ENCODE measurements at regions not wholly inside any gene's neighbourhood (a gene's known extent, or its start where the extent isn't known, plus 50 kb on each side); places are given as distances from the start of the nearest gene placed in this dataset.

GRCh38 chr11:80477178-80477577 lies 1036.3 kb upstream of the TENM4 start:
- H3K23ac ChIP-seq (ENCODE audit: low read depth, low read length, poor library complexity), result no peak overlapping the region
- no peaks in the 10 kb centered on the region for H3K9me3 ChIP-seq (replicated peaks in 1 of 2; ENCODE audit: control insufficient read depth in 2 of 2, insufficient read depth in 1 of 2, low read depth in 1 of 2, low read length in 2 of 2)
- H3K79me1 ChIP-seq (ENCODE audit: low read depth, low read length), result no peaks in the 10 kb centered on the region
- H3K36me3 ChIP-seq (replicated peaks in 1 of 2; ENCODE audit: control insufficient read depth in 2 of 2, insufficient read depth in 2 of 2, low read length in 2 of 2), result no peaks in the 10 kb centered on the region
- no peak overlapping the region for H3K18ac ChIP-seq (ENCODE audit: low read length)
- H3K27ac ChIP-seq (replicated peaks; ENCODE audit: low read length), result no peak overlapping the region
- H3K27me3 ChIP-seq (ENCODE audit: control insufficient read depth in 3 of 3, insufficient read depth in 3 of 3, low read depth in 1 of 3, low read length in 3 of 3), result no peaks in the 10 kb centered on the region
- DNase-seq (ENCODE audit: low spot score), result no peak
- no peak overlapping the region for H2AK5ac ChIP-seq (ENCODE audit: low read depth, low read length)
- H3K14ac ChIP-seq (ENCODE audit: low read length), result no peak overlapping the region
- H2BK120ac ChIP-seq (ENCODE audit: low read depth, low read length), result no peak overlapping the region
- no peak overlapping the region for H3K4me2 ChIP-seq (ENCODE audit: insufficient read depth, low read length, poor library complexity, severe bottlenecking)
- H3K4me1 ChIP-seq (ENCODE audit: control insufficient read depth in 2 of 2, insufficient read depth in 1 of 2, low read depth in 1 of 2, low read length in 2 of 2), result no peaks in the 10 kb centered on the region
- H2BK5ac ChIP-seq (ENCODE audit: low read length), result no peak overlapping the region
- H2BK12ac ChIP-seq (ENCODE audit: low read length), result no peak overlapping the region
- H2BK15ac ChIP-seq (ENCODE audit: low read length), result no peak overlapping the region
- no peak overlapping the region for H4K8ac ChIP-seq (ENCODE audit: low read depth, low read length)
- H3K4ac ChIP-seq (ENCODE audit: low read length), result no peak overlapping the region
- H2AFZ ChIP-seq (ENCODE audit: low read length), result no peak overlapping the region
- no peak overlapping the region for H3K9ac ChIP-seq (ENCODE audit: low read depth, low read length, poor library complexity)
- WGBS, 2 donors (ENCODE audit: extremely low coverage in 2 of 2, insufficient read length in 2 of 2, insufficient replicate concordance in 1 of 2), result no CpG with 5 or more reads among the region's 2 CpGs
- H3K4me3 ChIP-seq (ENCODE audit: low read length in 2 of 2), result no peak overlapping the region
- H4K91ac ChIP-seq (ENCODE audit: low read depth, low read length, poor library complexity), result no peak overlapping the region

GRCh38 chr11:80473562-80473961 lies 1032.7 kb upstream of the TENM4 start:
- Histone ChIP-seq H4K8ac (ENCODE audit: low read depth, low read length) (no peak overlapping the region), H2BK120ac (ENCODE audit: low read depth, low read length) (no peak overlapping the region), H2BK15ac (ENCODE audit: low read length) (no peak overlapping the region), H3K14ac (ENCODE audit: low read length) (no peak overlapping the region), H3K79me1 (ENCODE audit: low read depth, low read length) (no peaks in the 10 kb centered on the region), H3K23ac (ENCODE audit: low read depth, low read length, poor library complexity) (no peak overlapping the region), H3K27me3 (ENCODE audit: control insufficient read depth in 3 of 3, insufficient read depth in 3 of 3, low read depth in 1 of 3, low read length in 3 of 3) (no peaks in the 10 kb centered on the region), H3K4ac (ENCODE audit: low read length) (no peak overlapping the region), H2AFZ (ENCODE audit: low read length) (peak overlapping the region; percentile 13), H3K36me3 (replicated peaks in 1 of 2; ENCODE audit: control insufficient read depth in 2 of 2, insufficient read depth in 2 of 2, low read length in 2 of 2) (no peaks in the 10 kb centered on the region), H4K91ac (ENCODE audit: low read depth, low read length, poor library complexity) (no peak overlapping the region), H3K27ac (replicated peaks; ENCODE audit: low read length) (no peak overlapping the region), H3K18ac (ENCODE audit: low read length) (no peak overlapping the region), H3K4me3 (ENCODE audit: low read length in 2 of 2) (no peak overlapping the region), H3K9me3 (replicated peaks in 1 of 2; ENCODE audit: control insufficient read depth in 2 of 2, insufficient read depth in 1 of 2, low read depth in 1 of 2, low read length in 2 of 2) (no peaks in the 10 kb centered on the region), H2BK12ac (ENCODE audit: low read length) (no peak overlapping the region), H3K4me1 (ENCODE audit: control insufficient read depth in 2 of 2, insufficient read depth in 1 of 2, low read depth in 1 of 2, low read length in 2 of 2) (no peaks in the 10 kb centered on the region), H2BK5ac (ENCODE audit: low read length) (no peak overlapping the region), H2AK5ac (ENCODE audit: low read depth, low read length) (no peak overlapping the region), H3K9ac (ENCODE audit: low read depth, low read length, poor library complexity) (no peak overlapping the region), H3K4me2 (ENCODE audit: insufficient read depth, low read length, poor library complexity, severe bottlenecking) (no peak overlapping the region)
- DNase-seq (ENCODE audit: low spot score), result no peak
- no CpG with 5 or more reads among the region's 3 CpGs for WGBS, 2 donors (ENCODE audit: extremely low coverage in 2 of 2, insufficient read length in 2 of 2, insufficient replicate concordance in 1 of 2)

- no peak overlapping the region for H2BK120ac ChIP-seq (ENCODE audit: low read depth, low read length)
- no peak overlapping the region for H4K8ac ChIP-seq (ENCODE audit: low read depth, low read length)
- no peak overlapping the region for H2BK12ac ChIP-seq (ENCODE audit: low read length)
- no peak overlapping the region for H3K4me3 ChIP-seq (ENCODE audit: low read length in 2 of 2)
- DNase-seq (ENCODE audit: low spot score), result no peak
- H3K27me3 ChIP-seq (ENCODE audit: control insufficient read depth in 3 of 3, insufficient read depth in 3 of 3, low read depth in 1 of 3, low read length in 3 of 3), result no peaks in the 10 kb centered on the region
- no peaks in the 10 kb centered on the region for H3K36me3 ChIP-seq (replicated peaks in 1 of 2; ENCODE audit: control insufficient read depth in 2 of 2, insufficient read depth in 2 of 2, low read length in 2 of 2)
- no peaks in the 10 kb centered on the region for H3K4me1 ChIP-seq (ENCODE audit: control insufficient read depth in 2 of 2, insufficient read depth in 1 of 2, low read depth in 1 of 2, low read length in 2 of 2)
- no CpG with 5 or more reads among the region's 2 CpGs for WGBS, 2 donors (ENCODE audit: extremely low coverage in 2 of 2, insufficient read length in 2 of 2, insufficient replicate concordance in 1 of 2)
- no peaks in the 10 kb centered on the region for H3K79me1 ChIP-seq (ENCODE audit: low read depth, low read length)
- no peak overlapping the region for H3K9ac ChIP-seq (ENCODE audit: low read depth, low read length, poor library complexity)
- H3K23ac ChIP-seq (ENCODE audit: low read depth, low read length, poor library complexity), result no peak overlapping the region
- H3K18ac ChIP-seq (ENCODE audit: low read length), result no peak overlapping the region
- no peak overlapping the region for H3K4me2 ChIP-seq (ENCODE audit: insufficient read depth, low read length, poor library complexity, severe bottlenecking)
- H2AK5ac ChIP-seq (ENCODE audit: low read depth, low read length), result no peak overlapping the region
- H2AFZ ChIP-seq (ENCODE audit: low read length), result no peak overlapping the region
- H4K91ac ChIP-seq (ENCODE audit: low read depth, low read length, poor library complexity), result no peak overlapping the region
- no peak overlapping the region for H2BK5ac ChIP-seq (ENCODE audit: low read length)
- no peak overlapping the region for H3K27ac ChIP-seq (replicated peaks; ENCODE audit: low read length)
- no peaks in the 10 kb centered on the region for H3K9me3 ChIP-seq (replicated peaks in 1 of 2; ENCODE audit: control insufficient read depth in 2 of 2, insufficient read depth in 1 of 2, low read depth in 1 of 2, low read length in 2 of 2)
- H3K4ac ChIP-seq (ENCODE audit: low read length), result no peak overlapping the region
- H2BK15ac ChIP-seq (ENCODE audit: low read length), result no peak overlapping the region
- no peak overlapping the region for H3K14ac ChIP-seq (ENCODE audit: low read length)
Measured at GRCh38 chr11:80469871-80470270, 1029.0 kb upstream of the TENM4 start.

- H3K36me3 ChIP-seq (replicated peaks in 1 of 2; ENCODE audit: control insufficient read depth in 2 of 2, insufficient read depth in 2 of 2, low read length in 2 of 2), result no peaks in the 10 kb centered on the region
- no peaks in the 10 kb centered on the region for H3K27me3 ChIP-seq (ENCODE audit: control insufficient read depth in 3 of 3, insufficient read depth in 3 of 3, low read depth in 1 of 3, low read length in 3 of 3)
- no peak overlapping the region for H2BK120ac ChIP-seq (ENCODE audit: low read depth, low read length)
- no peak for DNase-seq (ENCODE audit: low spot score)
- no peak overlapping the region for H2BK12ac ChIP-seq (ENCODE audit: low read length)
- no peak overlapping the region for H3K4me3 ChIP-seq (ENCODE audit: low read length in 2 of 2)
- H3K4ac ChIP-seq (ENCODE audit: low read length), result no peak overlapping the region
- no peak overlapping the region for H2BK15ac ChIP-seq (ENCODE audit: low read length)
- no peak overlapping the region for H3K18ac ChIP-seq (ENCODE audit: low read length)
- H3K4me2 ChIP-seq (ENCODE audit: insufficient read depth, low read length, poor library complexity, severe bottlenecking), result no peak overlapping the region
- no CpG with 5 or more reads among the region's 1 CpG for WGBS, 2 donors (ENCODE audit: extremely low coverage in 2 of 2, insufficient read length in 2 of 2, insufficient replicate concordance in 1 of 2)
- H2AFZ ChIP-seq (ENCODE audit: low read length), result no peak overlapping the region
- H4K91ac ChIP-seq (ENCODE audit: low read depth, low read length, poor library complexity), result no peak overlapping the region
- no peak overlapping the region for H2BK5ac ChIP-seq (ENCODE audit: low read length)
- no peaks in the 10 kb centered on the region for H3K79me1 ChIP-seq (ENCODE audit: low read depth, low read length)
- H3K9ac ChIP-seq (ENCODE audit: low read depth, low read length, poor library complexity), result no peak overlapping the region
- no peak overlapping the region for H4K8ac ChIP-seq (ENCODE audit: low read depth, low read length)
- no peak overlapping the region for H3K23ac ChIP-seq (ENCODE audit: low read depth, low read length, poor library complexity)
- no peaks in the 10 kb centered on the region for H3K4me1 ChIP-seq (ENCODE audit: control insufficient read depth in 2 of 2, insufficient read depth in 1 of 2, low read depth in 1 of 2, low read length in 2 of 2)
- peaks cover 0 to 1% of the 10 kb centered on the region in 2 donors for H3K9me3 ChIP-seq (replicated peaks in 1 of 2; ENCODE audit: control insufficient read depth in 2 of 2, insufficient read depth in 1 of 2, low read depth in 1 of 2, low read length in 2 of 2)
- H2AK5ac ChIP-seq (ENCODE audit: low read depth, low read length), result no peak overlapping the region
- no peak overlapping the region for H3K27ac ChIP-seq (replicated peaks; ENCODE audit: low read length)
- H3K14ac ChIP-seq (ENCODE audit: low read length), result no peak overlapping the region
Measured at GRCh38 chr11:80466570-80466969, 1025.7 kb upstream of the TENM4 start.
